ENCODE measurements at regions not wholly inside any gene's neighbourhood (a gene's known extent, or its start where the extent isn't known, plus 50 kb on each side); places are given as distances from the start of the nearest gene placed in this dataset.

- DNase-seq = no peak
Observed at GRCh38 chr11:45554230-45554967, 111.0 kb downstream of the CHST1 start.

- DNase-seq = no peak
Observed at GRCh38 chr11:45553383-45553936, 112.0 kb downstream of the CHST1 start.

- DNase-seq = no peak
Observed at GRCh38 chr11:45551191-45551713, 114.2 kb downstream of the CHST1 start.

- no peak for DNase-seq
Observed at GRCh38 chr11:45549257-45549656, 116.2 kb downstream of the CHST1 start.

- DNase-seq = no peak
Observed at GRCh38 chr11:45546366-45546765, 119.1 kb downstream of the CHST1 start.

GRCh38 chr11:45544826-45545225 lies 120.6 kb downstream of the CHST1 start:
- no peak for DNase-seq

GRCh38 chr11:45543808-45544422 lies 121.5 kb downstream of the CHST1 start:
- DNase-seq = no peak

- DNase-seq = no peak
Observed at GRCh38 chr11:45543081-45543480, 122.3 kb downstream of the CHST1 start.

GRCh38 chr11:45541693-45542434 lies 123.6 kb downstream of the CHST1 start:
- no peak for DNase-seq

GRCh38 chr11:45538939-45539338 lies 126.5 kb downstream of the CHST1 start:
- no peak for DNase-seq

GRCh38 chr11:45538363-45538762 lies 127.1 kb downstream of the CHST1 start:
- DNase-seq = no peak

- no peak for DNase-seq
Observed at GRCh38 chr11:45537614-45538013, 127.8 kb downstream of the CHST1 start.

GRCh38 chr11:45535033-45535432 lies 130.4 kb downstream of the CHST1 start:
- no peak for DNase-seq

GRCh38 chr11:45534132-45534531 lies 131.3 kb downstream of the CHST1 start:
- DNase-seq = no peak

- no peak for DNase-seq
Observed at GRCh38 chr11:45532546-45532945, 132.9 kb downstream of the CHST1 start.

- no peak for DNase-seq
Observed at GRCh38 chr11:45530776-45531175, 134.6 kb downstream of the CHST1 start.

- no peak for DNase-seq
Observed at GRCh38 chr11:45530111-45530510, 135.3 kb downstream of the CHST1 start.

GRCh38 chr11:45528435-45528834 lies 137.0 kb downstream of the CHST1 start:
- no peak for DNase-seq

- DNase-seq = no peak
Observed at GRCh38 chr11:45527898-45528297, 137.5 kb downstream of the CHST1 start.

GRCh38 chr11:45525393-45525792 lies 140.0 kb downstream of the CHST1 start:
- DNase-seq = no peak

- DNase-seq = no peak
Observed at GRCh38 chr11:45523760-45524159, 141.7 kb downstream of the CHST1 start.

GRCh38 chr11:45518833-45519535 lies 146.4 kb downstream of the CHST1 start:
- no peak for DNase-seq

Data from stimulated activated CD4-positive, alpha-beta T cell treated with anti-CD3 and anti-CD28 coated beads, Interleukin-12 subunit alpha, Interleukin-12 subunit beta, amount 100 ng/mL, for 4 hours (primary cell).